Caco-2 (cell line): ENCODE measurements at regions not wholly inside any gene's neighbourhood (a gene's known extent, or its start where the extent isn't known, plus 50 kb on each side); places are given as distances from the start of the nearest gene placed in this dataset.

ENCODE experiments used
- BruUV-seq: library from RNA; stranded (reverse); fragments of 400-500 nt; replicated peaks from 2 replicates; lab custom pipeline; 2021; lab: Mats Ljungman, UMichigan
- CTCF ChIA-PET: fragments of 300-600 bp; sonication (Branson Sonifier 250); formaldehyde crosslinking; loops from one replicate; lab custom pipeline; 2022; ENCODE audit warnings: antibody characterized with exemption; lab: Charles Lee
- POLR2A ChIA-PET: fragments of 300-600 bp; sonication (Branson Sonifier 250); formaldehyde crosslinking; loops from one replicate; lab custom pipeline; 2022; ENCODE audit warnings: antibody characterized with exemption; lab: Charles Lee
- DNase-seq, 2 experiments: peaks; one replicate each; pipeline versions ENCODE4 v3.0.0 to v3.0.0-alpha.2; 2020 to 2022
- H3K27me3 ChIP-seq: replicated peaks from 2 replicates; pipeline ENCODE4 v1.6.0; 2011; ENCODE audit warnings: low read length; ENCODE audit not compliant: control insufficient read depth, insufficient read depth
- H3K36me3 ChIP-seq: 2 replicates; pipeline ENCODE4 v1.5.1; 2011; ENCODE audit warnings: low read length; ENCODE audit not compliant: control insufficient read depth, insufficient read depth
- H3K4me1 ChIP-seq: fragments of 250-450 bp; sonication (Bioruptor Pico); 2 replicates; pipeline ENCODE4 v1.5.1; 2020; ENCODE audit warnings: mild to moderate bottlenecking
- H3K4me3 ChIP-seq: 2 replicates; pipeline ENCODE4 v1.5.1; 2011; ENCODE audit warnings: low read depth, mild to moderate bottlenecking, control low read depth, low read length
- H3K9me3 ChIP-seq: fragments of 250-450 bp; sonication (Bioruptor Pico); 2 replicates; pipeline ENCODE4 v1.5.1; 2020; ENCODE audit warnings: mild to moderate bottlenecking, moderate library complexity
- H3K27ac Mint-ChIP-seq: one replicate; pipeline ENCODE4 v1.8.0; 2022; ENCODE audit warnings: mixed read lengths; ENCODE audit not compliant: unreplicated experiment
- H3K27me3 Mint-ChIP-seq: one replicate; pipeline ENCODE4 v1.8.0; 2022; ENCODE audit warnings: mixed read lengths; ENCODE audit not compliant: insufficient read depth, unreplicated experiment
- H3K36me3 Mint-ChIP-seq: one replicate; pipeline ENCODE4 v1.8.0; 2022; ENCODE audit warnings: mild to moderate bottlenecking, mixed read lengths; ENCODE audit not compliant: insufficient read depth, unreplicated experiment
- H3K4me1 Mint-ChIP-seq: one replicate; pipeline ENCODE4 v1.8.0; 2022; ENCODE audit warnings: low read depth, mixed read lengths; ENCODE audit not compliant: unreplicated experiment
- H3K4me3 Mint-ChIP-seq: one replicate; pipeline ENCODE4 v1.8.0; 2022; ENCODE audit warnings: mild to moderate bottlenecking, moderate library complexity, mixed read lengths; ENCODE audit not compliant: unreplicated experiment
- H3K9me3 Mint-ChIP-seq: one replicate; pipeline ENCODE4 v1.8.0; 2022; ENCODE audit warnings: mixed read lengths; ENCODE audit not compliant: unreplicated experiment
- CTCF ChIP-seq, 2 experiments: fragments of 200-600 bp in 1 of 2; IDR thresholded peaks; 1 replicate in 1 of 2; 2 replicates in 1 of 2; pipeline versions ENCODE4 v1.5.1 to v1.8.0; 2011 to 2022; ENCODE audit warnings: antibody characterized with exemption in 1 of 2, control low read depth in 1 of 2, inconsistent platforms in 1 of 2, low read depth in 1 of 2, low read length in 1 of 2, mild to moderate bottlenecking in 1 of 2, moderate library complexity in 1 of 2; ENCODE audit not compliant: insufficient read depth in 1 of 2, severe bottlenecking in 1 of 2, unreplicated experiment in 1 of 2
- intact Hi-C: fragments of 100-400 bp; cut with micrococcal nuclease; formaldehyde crosslinking; loops from one replicate; pipeline ENCODE4 v1.10.0; 2022; ENCODE audit not compliant: unreplicated experiment

GRCh38 chr10:3241967-3242650 lies 69.5 kb upstream of the PITRM1 start:
- H3K4me1 ChIP-seq, result no peaks in the 10 kb centered on the region
- CTCF ChIA-PET, result no interaction called here

DNA sequence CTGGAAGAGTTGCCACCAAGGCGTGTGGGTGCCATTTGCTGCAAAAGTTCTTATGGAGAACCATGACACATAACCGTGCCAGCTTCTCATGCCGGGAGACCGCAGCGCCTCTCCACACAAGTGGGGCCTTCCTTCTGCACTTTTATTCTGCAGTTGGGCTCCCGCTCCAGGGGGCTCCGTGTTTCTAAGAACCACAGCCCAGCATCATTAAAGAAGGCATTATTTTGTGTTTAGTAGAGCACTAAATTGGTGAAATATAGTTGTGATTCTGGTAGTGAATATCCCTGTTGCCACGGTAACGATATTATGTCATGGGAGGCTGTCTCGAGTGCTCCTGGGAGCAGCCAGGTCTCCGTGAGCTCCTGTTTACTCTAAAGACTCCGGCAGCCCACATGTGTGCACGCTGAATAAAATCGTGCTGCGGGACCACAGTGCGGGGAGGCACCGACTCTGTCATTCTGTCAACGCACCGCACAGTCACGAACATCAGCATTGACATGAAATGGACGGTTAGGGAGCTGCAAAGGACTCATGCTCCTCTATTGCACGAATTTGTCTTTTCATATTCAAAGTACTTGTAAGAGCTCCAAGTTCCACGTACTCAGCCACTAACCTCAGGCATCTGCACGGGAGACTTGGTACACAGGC lies 68.8 kb upstream of the PITRM1 start:
- Mint-ChIP-seq H3K27ac (no peak overlapping the region), H3K36me3 (no peaks in the 10 kb centered on the region), H3K4me3 (no peak overlapping the region), H3K27me3 (peaks cover 6% of the 10 kb centered on the region), H3K4me1 (no peaks in the 10 kb centered on the region), H3K9me3 (no peaks in the 10 kb centered on the region)
- POLR2A ChIA-PET, result no interaction called here
- BruUV-seq, result no TSS peak
- H3K4me1 ChIP-seq, result no peaks in the 10 kb centered on the region
- no peaks in the 10 kb centered on the region for H3K36me3 ChIP-seq
- intact Hi-C loops, result no loop called here
- no peaks in the 10 kb centered on the region for H3K9me3 ChIP-seq
- H3K4me3 ChIP-seq, result no peak overlapping the region
- no peak for DNase-seq
- CTCF ChIA-PET, result no interaction called here
- H3K27me3 ChIP-seq, result no peaks in the 10 kb centered on the region
- TF ChIP-seq CTCF (IDR thresholded peaks at IDR 0.05; ENCODE audit: insufficient read depth in 1 of 2, low read depth in 1 of 2, low read length in 1 of 2, severe bottlenecking in 1 of 2, unreplicated experiment in 1 of 2), result no peak

More at GRCh38 chr10:3241967-3242650, 69.5 kb upstream of the PITRM1 start:
- H3K9me3 Mint-ChIP-seq, result no peaks in the 10 kb centered on the region
- Histone ChIP-seq H3K27me3 (no peaks in the 10 kb centered on the region), H3K9me3 (no peaks in the 10 kb centered on the region), H3K36me3 (no peaks in the 10 kb centered on the region), H3K4me3 (no peak overlapping the region)
- BruUV-seq, result no TSS peak
- DNase-seq, result no peak
- no peak overlapping the region for H3K27ac Mint-ChIP-seq
- H3K36me3 Mint-ChIP-seq, result no peaks in the 10 kb centered on the region
- no peak for TF ChIP-seq CTCF (IDR thresholded peaks at IDR 0.05; ENCODE audit: insufficient read depth in 1 of 2, low read depth in 1 of 2, low read length in 1 of 2, severe bottlenecking in 1 of 2, unreplicated experiment in 1 of 2)
- intact Hi-C loops, result no loop called here
- peaks cover 6% of the 10 kb centered on the region for H3K27me3 Mint-ChIP-seq
- H3K4me1 Mint-ChIP-seq, result no peaks in the 10 kb centered on the region
- POLR2A ChIA-PET, result no interaction called here
- H3K4me3 Mint-ChIP-seq, result no peak overlapping the region

DNA sequence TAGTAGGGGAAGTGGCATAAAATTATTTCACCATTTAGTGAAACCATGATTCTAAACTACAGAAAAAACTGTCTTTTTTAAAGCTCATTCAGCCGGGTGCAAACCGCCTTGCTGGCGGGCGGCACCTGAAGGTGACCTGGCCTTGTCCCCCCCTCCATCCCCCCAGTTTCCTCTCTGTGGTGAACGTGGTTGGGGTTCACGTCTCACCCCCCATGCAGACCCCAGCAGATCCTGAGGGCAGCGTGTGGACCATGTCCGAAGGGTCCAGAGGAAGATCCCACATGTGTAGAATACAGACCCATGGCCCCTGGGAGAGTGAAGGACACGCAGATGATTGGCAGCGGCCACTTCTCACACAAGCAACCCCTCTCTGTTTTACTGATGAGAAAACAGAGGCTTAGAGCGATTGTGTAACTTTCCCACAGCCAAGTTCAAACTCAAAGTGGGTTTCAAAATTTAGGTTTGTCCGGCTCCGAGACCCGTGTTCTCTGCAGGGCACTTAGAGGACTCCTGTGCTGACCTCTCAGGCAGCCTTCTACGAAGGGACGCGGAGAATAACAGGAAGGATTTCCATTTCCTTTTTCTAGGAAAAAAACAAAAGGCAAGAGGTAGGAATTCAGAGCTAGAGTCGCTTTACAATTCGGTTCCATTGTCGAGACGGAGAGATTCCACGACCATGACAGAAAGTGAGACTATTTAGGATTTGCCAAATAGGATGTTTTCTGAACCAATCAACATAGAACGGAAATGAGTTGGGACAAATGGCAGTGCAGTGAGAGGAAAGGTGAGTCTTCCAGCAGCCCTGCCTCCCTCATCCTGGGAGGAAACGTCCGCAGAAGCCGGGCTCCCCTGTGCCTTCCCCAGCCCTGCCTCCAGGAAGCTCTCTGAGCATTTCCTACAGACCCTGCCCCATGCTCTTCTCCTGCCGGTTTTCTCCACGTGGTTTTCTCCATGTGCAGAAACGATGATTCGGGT lies 67.6 kb upstream of the PITRM1 start:
- DNase-seq, result no peak
- H3K27ac Mint-ChIP-seq, result no peak overlapping the region
- POLR2A ChIA-PET, result no interaction called here
- no peak overlapping the region for H3K4me3 Mint-ChIP-seq
- H3K36me3 Mint-ChIP-seq, result no peaks in the 10 kb centered on the region
- H3K4me3 ChIP-seq, result no peak overlapping the region
- peaks cover 6% of the 10 kb centered on the region for H3K27me3 Mint-ChIP-seq
- H3K36me3 ChIP-seq, result no peaks in the 10 kb centered on the region
- H3K4me1 Mint-ChIP-seq, result no peaks in the 10 kb centered on the region
- no peaks in the 10 kb centered on the region for H3K9me3 Mint-ChIP-seq
- no peaks in the 10 kb centered on the region for H3K4me1 ChIP-seq
- no peak for TF ChIP-seq CTCF (IDR thresholded peaks at IDR 0.05; ENCODE audit: insufficient read depth in 1 of 2, low read depth in 1 of 2, low read length in 1 of 2, severe bottlenecking in 1 of 2, unreplicated experiment in 1 of 2)
- no peaks in the 10 kb centered on the region for H3K9me3 ChIP-seq
- intact Hi-C loops, result loop anchor here (1.0 kb wide), 4 partner anchors 43 to 1416 kb away; no protein-coding TSS in a partner anchor
- no TSS peak for BruUV-seq
- CTCF ChIA-PET, result no interaction called here
- H3K27me3 ChIP-seq, result no peaks in the 10 kb centered on the region
